BE2C (cell line): ENCODE measurements at regions not wholly inside any gene's neighbourhood (a gene's known extent, or its start where the extent isn't known, plus 50 kb on each side); places are given as distances from the start of the nearest gene placed in this dataset.

Experiments
- DNase-seq: peaks from one replicate; pipeline ENCODE4 v3.0.0-alpha.2; 2020
- H3K27me3 ChIP-seq: fragments of 250-450 bp; sonication (Bioruptor Pico); 2 replicates; pipeline ENCODE4 v1.5.1; 2020; ENCODE audit warnings: mild to moderate bottlenecking
- H3K36me3 ChIP-seq: fragments of 250-450 bp; sonication (Bioruptor Pico); 2 replicates; pipeline ENCODE4 v1.5.1; 2020; ENCODE audit warnings: mild to moderate bottlenecking
- H3K4me1 ChIP-seq: fragments of 250-450 bp; sonication (Bioruptor Pico); 2 replicates; pipeline ENCODE4 v1.5.1; 2020
- H3K4me3 ChIP-seq: 2 replicates; pipeline ENCODE4 v1.5.1; 2011; ENCODE audit warnings: low read depth, low read length
- H3K9me3 ChIP-seq: fragments of 250-450 bp; sonication (Bioruptor Pico); 2 replicates; pipeline ENCODE4 v1.5.1; 2020
- CTCF ChIP-seq: IDR thresholded peaks from 2 replicates; pipeline ENCODE4 v1.5.1; 2012; ENCODE audit warnings: mild to moderate bottlenecking, low read depth, low read length

- no peaks in the 10 kb centered on the region for H3K36me3 ChIP-seq
- H3K4me3 ChIP-seq, result no peak overlapping the region
- no peak for TF ChIP-seq CTCF
- no peaks in the 10 kb centered on the region for H3K27me3 ChIP-seq
- no peaks in the 10 kb centered on the region for H3K9me3 ChIP-seq
- H3K4me1 ChIP-seq, result peaks cover 7% of the 10 kb centered on the region
- DNase-seq, result no peak
Observed at GRCh38 chr14:22502551-22502950, 86.5 kb downstream of the DAD1 start.

- H3K27me3 ChIP-seq, result no peaks in the 10 kb centered on the region
- H3K9me3 ChIP-seq, result no peaks in the 10 kb centered on the region
- peaks cover 7% of the 10 kb centered on the region for H3K4me1 ChIP-seq
- no peak overlapping the region for H3K4me3 ChIP-seq
- no peaks in the 10 kb centered on the region for H3K36me3 ChIP-seq
- DNase-seq, result no peak
- TF ChIP-seq CTCF, result no peak
Observed at GRCh38 chr14:22502007-22502406, 87.0 kb downstream of the DAD1 start.

- DNase-seq, result no peak
- Histone ChIP-seq H3K36me3 (no peaks in the 10 kb centered on the region), H3K9me3 (no peaks in the 10 kb centered on the region), H3K4me3 (no peak overlapping the region), H3K4me1 (peaks cover 7% of the 10 kb centered on the region), H3K27me3 (no peaks in the 10 kb centered on the region)
- no peak for TF ChIP-seq CTCF
Observed at GRCh38 chr14:22500954-22501726, 87.9 kb downstream of the DAD1 start.

- Histone ChIP-seq H3K36me3 (no peaks in the 10 kb centered on the region), H3K27me3 (no peaks in the 10 kb centered on the region), H3K4me1 (peaks cover 7% of the 10 kb centered on the region), H3K4me3 (no peak overlapping the region), H3K9me3 (no peaks in the 10 kb centered on the region)
- no peak for TF ChIP-seq CTCF
- no peak for DNase-seq
Observed at GRCh38 chr14:22500525-22500924, 88.5 kb downstream of the DAD1 start.

GRCh38 chr14:22497671-22498093 lies 91.3 kb downstream of the DAD1 start:
- no peaks in the 10 kb centered on the region for H3K27me3 ChIP-seq
- H3K36me3 ChIP-seq, result no peaks in the 10 kb centered on the region
- no peak overlapping the region for H3K4me3 ChIP-seq
- H3K9me3 ChIP-seq, result no peaks in the 10 kb centered on the region
- TF ChIP-seq CTCF, result no peak
- peaks cover 6% of the 10 kb centered on the region for H3K4me1 ChIP-seq
- DNase-seq, result no peak

GRCh38 chr14:22497144-22497423 lies 91.9 kb downstream of the DAD1 start:
- DNase-seq, result no peak
- H3K9me3 ChIP-seq, result no peaks in the 10 kb centered on the region
- H3K36me3 ChIP-seq, result no peaks in the 10 kb centered on the region
- no peak for TF ChIP-seq CTCF
- no peak overlapping the region for H3K4me3 ChIP-seq
- peaks cover 3% of the 10 kb centered on the region for H3K4me1 ChIP-seq
- H3K27me3 ChIP-seq, result no peaks in the 10 kb centered on the region
